Naive thymus-derived CD4-positive, alpha-beta T cell (primary cell): ENCODE measurements at regions not wholly inside any gene's neighbourhood (a gene's known extent, or its start where the extent isn't known, plus 50 kb on each side); places are given as distances from the start of the nearest gene placed in this dataset.

Source experiments
- ATAC-seq: fragments of 150-1000 bp; cut with Tn5 transposase; 2 replicates; pipeline ENCODE4 v1.10.0; 2021; ENCODE audit warnings: mild to moderate bottlenecking, moderate library complexity
- CTCF ChIA-PET: fragments of 350-600 bp; sonication (Branson Sonifier 250); formaldehyde crosslinking; loops from one replicate; lab custom pipeline; 2021; ENCODE audit warnings: antibody characterized with exemption; lab: Charles Lee
- POLR2A ChIA-PET: fragments of 350-600 bp; sonication (Branson Sonifier 250); formaldehyde crosslinking; loops from one replicate; lab custom pipeline; 2021; ENCODE audit warnings: antibody characterized with exemption, inconsistent platforms; lab: Charles Lee
- DNase-seq, 9 donors: peaks; one replicate each; pipeline versions ENCODE4 v3.0.0 to v3.0.0-alpha.2; 2020 to 2022; ENCODE audit warnings: mixed read lengths in 1 of 9
- H3K27ac ChIP-seq: one replicate; pipeline ENCODE4 v1.7.0; 2013; ENCODE audit warnings: mild to moderate bottlenecking, low read depth, low read length, moderate library complexity
- H3K27me3 ChIP-seq, 2 donors: one replicate each; pipeline ENCODE4 v1.7.0; 2013; ENCODE audit warnings: low read length in 2 of 2, mild to moderate bottlenecking in 2 of 2, moderate library complexity in 2 of 2; ENCODE audit not compliant: control insufficient read depth in 2 of 2, insufficient read depth in 2 of 2
- H3K36me3 ChIP-seq, 3 experiments: 1 replicate in 2 of 3; 2 replicates in 1 of 3; pipeline ENCODE4 v1.7.0; 2013; ENCODE audit warnings: low read length in 3 of 3, mild to moderate bottlenecking in 3 of 3, moderate library complexity in 1 of 3; ENCODE audit not compliant: insufficient read depth in 3 of 3, control insufficient read depth in 2 of 3
- H3K4me1 ChIP-seq, 2 donors: one replicate each; pipeline ENCODE4 v1.7.0; 2013; ENCODE audit warnings: low read length in 2 of 2, mild to moderate bottlenecking in 2 of 2, moderate library complexity in 1 of 2; ENCODE audit not compliant: control insufficient read depth in 2 of 2, insufficient read depth in 2 of 2
- H3K4me3 ChIP-seq: 2 replicates; pipeline ENCODE4 v1.7.0; 2013; ENCODE audit warnings: mild to moderate bottlenecking, low read length
- H3K9me3 ChIP-seq, 3 experiments: 1 replicate in 2 of 3; 2 replicates in 1 of 3; pipeline ENCODE4 v1.7.0; 2013; ENCODE audit warnings: low read length in 3 of 3; ENCODE audit not compliant: control insufficient read depth in 2 of 3
- H3K27ac Mint-ChIP-seq, 9 donors: one replicate each; pipeline ENCODE4 v1.8.0; 2020 to 2022; ENCODE audit warnings: mixed read lengths in 9 of 9, mild to moderate bottlenecking in 8 of 9, moderate library complexity in 5 of 9, inconsistent platforms in 2 of 9
- H3K27me3 Mint-ChIP-seq, 5 donors: one replicate each; pipeline ENCODE4 v1.8.0; 2021 to 2022; ENCODE audit warnings: mixed read lengths in 5 of 5, mild to moderate bottlenecking in 1 of 5
- H3K36me3 Mint-ChIP-seq, 5 donors: one replicate each; pipeline ENCODE4 v1.8.0; 2020 to 2022; ENCODE audit warnings: mixed read lengths in 5 of 5, mild to moderate bottlenecking in 3 of 5, inconsistent platforms in 1 of 5
- H3K4me1 Mint-ChIP-seq, 7 donors: one replicate each; pipeline ENCODE4 v1.8.0; 2020 to 2022; ENCODE audit warnings: mixed read lengths in 7 of 7, mild to moderate bottlenecking in 3 of 7, inconsistent platforms in 1 of 7
- H3K4me3 Mint-ChIP-seq, 10 donors: one replicate each; pipeline ENCODE4 v1.8.0; 2020 to 2022; ENCODE audit warnings: mild to moderate bottlenecking in 10 of 10, mixed read lengths in 10 of 10, moderate library complexity in 6 of 10, inconsistent platforms in 2 of 10
- H3K9me3 Mint-ChIP-seq, 11 donors: one replicate each; pipeline ENCODE4 v1.8.0; 2020 to 2022; ENCODE audit warnings: mixed read lengths in 11 of 11, mild to moderate bottlenecking in 4 of 11, inconsistent platforms in 1 of 11, moderate library complexity in 1 of 11
- intact Hi-C, 2 donors: fragments of 100-400 bp; cut with micrococcal nuclease; formaldehyde crosslinking; loops; one replicate each; pipeline ENCODE4 v1.15.1; 2023

DNA sequence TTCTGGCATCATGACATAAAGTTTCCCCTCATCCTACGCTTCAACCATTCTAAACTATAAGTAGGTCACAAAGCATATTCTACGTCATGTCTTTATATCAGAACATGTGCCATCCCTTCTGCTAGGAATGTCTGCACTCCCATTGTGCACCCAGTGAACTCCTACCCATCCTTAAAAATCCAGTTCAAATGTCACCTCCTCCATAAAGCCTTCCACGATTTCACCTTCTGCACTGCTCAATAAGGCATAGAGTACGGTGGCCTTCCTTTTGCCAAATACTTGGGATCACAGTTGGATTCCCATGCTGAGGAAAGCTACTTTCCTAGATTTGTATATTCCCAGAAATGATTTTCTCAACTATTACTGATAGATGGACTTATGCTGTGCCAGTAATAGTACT lies 186.3 kb upstream of the ZKSCAN2 start:
- Histone ChIP-seq H3K27ac (no peak overlapping the region), H3K4me1 (no peaks in the 10 kb centered on the region), H3K36me3 (no peaks in the 10 kb centered on the region), H3K27me3 (no peaks in the 10 kb centered on the region), H3K4me3 (no peak overlapping the region), H3K9me3 (no peaks in the 10 kb centered on the region)
- Mint-ChIP-seq H3K27me3 (peaks cover 2 to 48% (median 43%) of the 10 kb centered on the region in 5 donors), H3K9me3 (peaks cover 3 to 23% (median 11%) of the 10 kb centered on the region in 11 donors), H3K36me3 (no peaks in the 10 kb centered on the region), H3K4me1 (no peaks in the 10 kb centered on the region), H3K4me3 (no peak overlapping the region), H3K27ac (no peak overlapping the region)
- ATAC-seq (no peak), DNase-seq (no peak)
- intact Hi-C loops = no loop called here
- ChIA-PET CTCF (interaction anchor here (0.6 kb wide), 1 partner anchor 1050 kb away, joined by 3 read pairs; no protein-coding TSS in a partner anchor), POLR2A (no interaction called here)

DNA sequence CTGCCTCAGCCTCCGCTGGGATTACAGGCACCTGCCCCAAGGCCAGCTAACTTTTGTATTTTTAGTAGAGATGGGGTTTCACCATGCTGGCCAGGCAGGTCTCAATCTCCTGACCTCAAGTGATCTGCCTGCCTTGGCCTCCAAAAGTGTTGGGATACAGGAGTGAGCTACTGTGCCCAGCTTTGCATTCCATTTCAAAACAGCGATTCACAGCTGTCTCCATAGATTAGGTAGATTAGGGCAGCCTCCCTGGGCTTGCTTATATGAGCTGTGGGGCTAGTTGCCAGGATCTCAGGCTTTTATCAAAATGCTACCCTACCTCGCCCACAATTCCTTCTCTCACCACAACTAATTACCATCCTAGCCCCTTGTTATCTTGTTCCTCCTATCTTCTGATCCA lies 176.4 kb upstream of the ZKSCAN2 start:
- Mint-ChIP-seq H3K27me3 (peaks cover 0 to 27% (median 11%) of the 10 kb centered on the region in 5 donors), H3K9me3 (peaks cover 0 to 2% (median 0%) of the 10 kb centered on the region in 11 donors), H3K36me3 (no peaks in the 10 kb centered on the region), H3K27ac (no peak overlapping the region), H3K4me3 (no peak overlapping the region), H3K4me1 (no peaks in the 10 kb centered on the region)
- Histone ChIP-seq H3K36me3 (no peaks in the 10 kb centered on the region), H3K27ac (no peak overlapping the region), H3K4me1 (no peaks in the 10 kb centered on the region), H3K4me3 (no peak overlapping the region), H3K27me3 (no peaks in the 10 kb centered on the region), H3K9me3 (no peaks in the 10 kb centered on the region)
- ChIA-PET POLR2A (no interaction called here), CTCF (no interaction called here)
- DNase-seq (no peak), ATAC-seq (no peak)
- intact Hi-C loops = no loop called here

DNA sequence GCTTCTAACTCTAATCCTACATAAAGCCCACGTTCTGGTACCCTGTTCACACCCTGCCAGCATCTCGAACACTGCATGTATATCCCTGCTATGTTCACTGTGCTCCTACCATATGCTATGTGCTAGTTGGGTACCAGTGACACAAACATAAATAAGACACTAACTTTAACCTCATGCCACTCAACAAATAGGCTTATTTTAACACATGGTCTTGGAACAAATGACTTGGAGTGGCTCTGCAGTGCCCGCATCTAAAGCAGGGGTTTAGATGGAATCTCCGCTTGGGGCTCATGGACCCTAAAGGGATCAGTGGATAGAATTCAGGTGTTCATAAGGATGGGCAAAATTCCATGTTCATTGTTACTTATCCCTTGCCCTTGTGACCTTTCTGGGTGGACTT lies 175.7 kb upstream of the ZKSCAN2 start:
- H3K36me3 Mint-ChIP-seq = no peaks in the 10 kb centered on the region
- no peak for ATAC-seq

DNA sequence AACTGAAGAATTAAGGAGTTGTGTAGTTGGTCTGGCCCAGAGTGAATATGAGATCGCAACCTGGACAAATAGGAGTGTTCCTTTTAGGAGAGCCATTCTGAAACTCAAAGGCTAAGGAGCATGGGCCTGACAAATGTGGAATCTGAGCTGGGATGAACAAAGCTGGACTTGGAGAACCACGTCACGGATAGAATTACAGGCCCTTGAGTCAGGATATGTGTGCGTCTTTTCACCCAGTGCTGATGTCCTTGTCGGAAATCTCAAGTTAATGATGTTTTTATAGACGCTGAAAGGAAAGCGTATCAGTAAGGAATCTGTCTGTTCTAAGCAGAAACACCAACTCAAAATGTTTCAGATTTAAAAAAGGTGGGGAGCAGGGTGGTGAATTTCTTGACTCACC lies 173.8 kb upstream of the ZKSCAN2 start:
- Histone ChIP-seq H3K4me1 (no peaks in the 10 kb centered on the region), H3K4me3 (no peak overlapping the region), H3K36me3 (no peaks in the 10 kb centered on the region), H3K27ac (no peak overlapping the region), H3K9me3 (no peaks in the 10 kb centered on the region), H3K27me3 (no peaks in the 10 kb centered on the region)
- POLR2A ChIA-PET = no interaction called here
- H3K4me1 Mint-ChIP-seq = no peaks in the 10 kb centered on the region
- peaks cover 0 to 25% (median 12%) of the 10 kb centered on the region in 5 donors for H3K27me3 Mint-ChIP-seq
- CTCF ChIA-PET = no interaction called here
- no peaks in the 10 kb centered on the region for H3K36me3 Mint-ChIP-seq
- no peak overlapping the region for H3K4me3 Mint-ChIP-seq
- DNase-seq = no peak
- no peak overlapping the region for H3K27ac Mint-ChIP-seq
- H3K9me3 Mint-ChIP-seq = peaks cover 0 to 18% (median 3%) of the 10 kb centered on the region in 11 donors
- intact Hi-C loops = no loop called here
- ATAC-seq = no peak

More for the DNA sequence above, 175.7 kb upstream of the ZKSCAN2 start:
- Histone ChIP-seq H3K9me3 (no peaks in the 10 kb centered on the region), H3K36me3 (no peaks in the 10 kb centered on the region), H3K27ac (no peak overlapping the region), H3K27me3 (no peaks in the 10 kb centered on the region), H3K4me1 (no peaks in the 10 kb centered on the region), H3K4me3 (no peak overlapping the region)
- ChIA-PET CTCF (no interaction called here), POLR2A (no interaction called here)
- H3K9me3 Mint-ChIP-seq = peaks cover 0 to 3% (median 2%) of the 10 kb centered on the region in 11 donors
- no peaks in the 10 kb centered on the region for H3K4me1 Mint-ChIP-seq
- intact Hi-C loops = no loop called here
- H3K27me3 Mint-ChIP-seq = peaks cover 0 to 20% (median 10%) of the 10 kb centered on the region in 5 donors
- DNase-seq = no peak
- H3K27ac Mint-ChIP-seq = no peak overlapping the region
- H3K4me3 Mint-ChIP-seq = no peak overlapping the region

DNA sequence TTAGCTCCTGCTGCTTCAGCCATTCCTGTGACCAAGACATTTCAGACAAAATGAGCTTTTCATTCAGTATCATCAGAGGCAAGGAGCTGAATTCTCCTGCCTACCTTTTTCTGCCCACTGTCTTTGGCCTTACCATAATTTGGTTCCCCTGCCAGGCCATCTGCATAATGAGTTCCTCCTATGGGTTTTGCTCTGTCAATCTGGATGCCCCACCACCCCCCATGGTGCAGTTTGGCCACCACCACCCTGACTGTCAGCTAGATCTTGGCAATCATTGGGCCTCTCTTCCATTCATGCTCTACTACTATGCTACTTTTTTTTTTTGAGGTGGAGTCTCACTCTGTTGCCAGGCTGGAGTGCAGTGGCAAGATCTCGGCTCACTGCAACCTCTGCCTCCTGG lies 169.2 kb upstream of the ZKSCAN2 start:
- no peak overlapping the region for H3K27ac ChIP-seq
- intact Hi-C loops = no loop called here
- no peaks in the 10 kb centered on the region for H3K4me1 ChIP-seq
- Mint-ChIP-seq H3K9me3 (peaks cover 0 to 18% (median 4%) of the 10 kb centered on the region in 11 donors), H3K4me1 (no peaks in the 10 kb centered on the region), H3K4me3 (no peak overlapping the region), H3K36me3 (no peaks in the 10 kb centered on the region), H3K27ac (no peak overlapping the region), H3K27me3 (peaks cover 0 to 17% (median 11%) of the 10 kb centered on the region in 5 donors)
- H3K4me3 ChIP-seq = no peak overlapping the region
- ATAC-seq (no peak), DNase-seq (no peak)
- H3K9me3 ChIP-seq = no peaks in the 10 kb centered on the region
- no peaks in the 10 kb centered on the region for H3K36me3 ChIP-seq
- no peaks in the 10 kb centered on the region for H3K27me3 ChIP-seq
- ChIA-PET POLR2A (no interaction called here), CTCF (interaction anchor here (0.6 kb wide), 1 partner anchor 284 kb away, joined by 4 read pairs; no protein-coding TSS in a partner anchor)

DNA sequence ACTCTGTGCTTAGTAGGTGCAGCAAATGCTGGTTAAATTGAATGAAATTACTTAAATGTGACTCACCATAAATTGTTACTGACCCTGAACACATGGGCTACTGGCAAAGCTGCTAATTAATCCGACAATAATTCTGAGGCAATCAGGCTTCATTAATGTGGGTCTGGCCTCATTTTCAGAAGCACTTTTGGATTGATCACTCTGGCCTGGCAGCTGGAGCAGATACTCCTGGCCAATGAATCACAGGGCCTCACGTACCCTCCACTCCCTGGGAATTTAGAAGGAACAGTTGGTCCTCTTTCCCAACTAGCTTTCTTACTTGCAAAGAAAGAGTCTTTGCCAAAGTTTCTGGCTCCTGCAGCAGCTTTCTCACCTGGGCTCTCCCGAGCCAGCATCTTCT lies 162.0 kb upstream of the ZKSCAN2 start:
- Histone ChIP-seq H3K27me3 (no peaks in the 10 kb centered on the region), H3K36me3 (no peaks in the 10 kb centered on the region), H3K27ac (no peak overlapping the region), H3K4me1 (no peaks in the 10 kb centered on the region), H3K9me3 (no peaks in the 10 kb centered on the region), H3K4me3 (no peak overlapping the region)
- ATAC-seq (no peak), DNase-seq (no peak)
- POLR2A ChIA-PET = no interaction called here
- Mint-ChIP-seq H3K4me3 (no peak overlapping the region), H3K27ac (no peak overlapping the region), H3K27me3 (peaks cover 0 to 13% (median 8%) of the 10 kb centered on the region in 5 donors), H3K4me1 (no peaks in the 10 kb centered on the region), H3K9me3 (peaks cover 0 to 2% (median 0%) of the 10 kb centered on the region in 11 donors), H3K36me3 (no peaks in the 10 kb centered on the region)
- CTCF ChIA-PET = no interaction called here
- intact Hi-C loops = no loop called here

DNA sequence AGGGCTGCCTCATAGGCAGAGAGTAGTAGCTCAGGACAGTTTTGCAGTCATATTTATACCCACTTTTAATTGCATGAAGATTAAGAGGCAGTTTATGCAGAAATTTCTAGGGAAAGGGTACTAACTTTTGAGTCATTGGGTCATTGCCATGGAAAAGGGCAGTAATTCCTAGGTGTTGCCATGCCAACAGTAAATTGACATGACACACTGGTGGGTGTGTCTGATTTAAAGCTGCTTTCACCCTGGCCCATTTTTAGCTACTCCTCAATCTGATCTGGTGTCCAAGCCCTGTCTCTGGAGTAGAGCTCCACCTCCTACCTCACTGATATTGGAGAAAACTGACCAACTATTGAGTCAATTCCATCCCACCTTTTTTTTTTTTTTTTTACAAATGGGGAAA lies 161.5 kb upstream of the ZKSCAN2 start:
- Histone ChIP-seq H3K27me3 (no peaks in the 10 kb centered on the region), H3K9me3 (no peaks in the 10 kb centered on the region), H3K4me1 (no peaks in the 10 kb centered on the region), H3K4me3 (no peak overlapping the region), H3K36me3 (no peaks in the 10 kb centered on the region), H3K27ac (no peak overlapping the region)
- POLR2A ChIA-PET = no interaction called here
- DNase-seq (no peak), ATAC-seq (no peak)
- intact Hi-C loops = no loop called here
- Mint-ChIP-seq H3K27ac (no peak overlapping the region), H3K9me3 (peaks cover 0 to 2% (median 0%) of the 10 kb centered on the region in 11 donors), H3K4me1 (no peaks in the 10 kb centered on the region), H3K27me3 (peaks cover 0 to 13% (median 8%) of the 10 kb centered on the region in 5 donors), H3K36me3 (no peaks in the 10 kb centered on the region), H3K4me3 (no peak overlapping the region)
- CTCF ChIA-PET = no interaction called here
